Naive thymus-derived CD8-positive, alpha-beta T cell (primary cell): ENCODE measurements at regions not wholly inside any gene's neighbourhood (a gene's known extent, or its start where the extent isn't known, plus 50 kb on each side); places are given as distances from the start of the nearest gene placed in this dataset.
"Not testable (repeated sequence)": the region's sequence is repeated elsewhere in the genome, so short reads cannot be mapped to it uniquely, and the experiment has no call there.

ENCODE experiments used
- ATAC-seq, 2 donors: fragments of 150-1000 bp; cut with Tn5 transposase in 1 of 2; sonication (Bioruptor Pico), chemical (Tn5 transposase) in 1 of 2; 1 replicate in 1 of 2; 2 replicates in 1 of 2; pipeline ENCODE4 v1.10.0; 2021; ENCODE audit warnings: mild to moderate bottlenecking in 2 of 2, moderate library complexity in 2 of 2
- POLR2A ChIA-PET: fragments of 350-600 bp; sonication (Branson Sonifier 250); formaldehyde crosslinking; loops from one replicate; lab custom pipeline; 2021; ENCODE audit warnings: antibody characterized with exemption; lab: Charles Lee
- DNase-seq, 10 donors: peaks; one replicate each; pipeline versions ENCODE4 v3.0.0 to v3.0.0-alpha.2; 2020 to 2022
- H3K27ac Mint-ChIP-seq, 10 donors: one replicate each; pipeline ENCODE4 v1.8.0; 2020 to 2022; ENCODE audit warnings: mild to moderate bottlenecking in 10 of 10, mixed read lengths in 10 of 10, moderate library complexity in 4 of 10, inconsistent platforms in 1 of 10
- H3K27me3 Mint-ChIP-seq, 5 donors: one replicate each; pipeline ENCODE4 v1.8.0; 2021 to 2022; ENCODE audit warnings: mixed read lengths in 5 of 5
- H3K36me3 Mint-ChIP-seq, 3 donors: one replicate each; pipeline ENCODE4 v1.8.0; 2020 to 2022; ENCODE audit warnings: mixed read lengths in 3 of 3, mild to moderate bottlenecking in 2 of 3, inconsistent platforms in 1 of 3
- H3K4me1 Mint-ChIP-seq, 4 donors: one replicate each; pipeline ENCODE4 v1.8.0; 2021 to 2022; ENCODE audit warnings: mixed read lengths in 4 of 4
- H3K4me3 Mint-ChIP-seq, 10 donors: one replicate each; pipeline ENCODE4 v1.8.0; 2020 to 2022; ENCODE audit warnings: mild to moderate bottlenecking in 10 of 10, mixed read lengths in 10 of 10, moderate library complexity in 6 of 10, inconsistent platforms in 1 of 10
- H3K9me3 Mint-ChIP-seq, 9 donors: one replicate each; pipeline ENCODE4 v1.8.0; 2020 to 2022; ENCODE audit warnings: mixed read lengths in 9 of 9, mild to moderate bottlenecking in 3 of 9, inconsistent platforms in 1 of 9, moderate library complexity in 1 of 9

GRCh38 chrX:65854437-65854836, 185.4 kb downstream of the VSIG4 start:
- not testable (repeated sequence) for H3K4me1 Mint-ChIP-seq, DNase-seq, H3K27ac Mint-ChIP-seq, H3K27me3 Mint-ChIP-seq, H3K4me3 Mint-ChIP-seq, ATAC-seq
- POLR2A ChIA-PET: interaction anchor here (0.6 kb wide), 1 partner anchor 24 kb away, joined by 6 read pairs; no protein-coding TSS in a partner anchor
- Mint-ChIP-seq H3K9me3 (peaks cover 0 to 48% (median 27%) of the 10 kb centered on the region in 9 donors), H3K36me3 (peaks cover 0 to 26% (median 11%) of the 10 kb centered on the region in 3 donors)

DNA sequence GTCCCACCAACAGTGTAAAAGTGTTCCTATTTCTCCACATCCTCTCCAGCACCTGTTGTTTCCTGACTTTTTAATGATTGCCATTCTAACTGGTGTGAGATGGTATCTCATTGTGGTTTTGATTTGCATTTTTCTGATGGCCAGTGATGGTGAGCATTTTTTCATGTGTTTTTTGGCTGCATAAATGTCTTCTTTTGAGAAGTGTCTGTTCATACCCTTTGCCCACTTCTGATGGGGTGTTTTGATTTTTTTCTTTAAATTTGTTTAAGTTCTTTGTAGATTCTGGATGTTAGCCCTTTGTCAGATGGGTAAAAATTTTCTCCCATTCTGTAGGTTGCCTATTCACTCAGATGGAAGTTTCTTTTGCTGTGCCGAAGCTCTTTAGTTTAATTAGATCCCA, 183.9 kb downstream of the MSN start:
- ATAC-seq: not testable (repeated sequence)

GRCh38 chrX:65850821-65851220, 183.4 kb downstream of the MSN start:
- H3K27me3 Mint-ChIP-seq, H3K27ac Mint-ChIP-seq, POLR2A ChIA-PET, DNase-seq, H3K4me1 Mint-ChIP-seq, ATAC-seq, H3K4me3 Mint-ChIP-seq: not testable (repeated sequence)
- Mint-ChIP-seq H3K9me3 (peaks cover 0 to 41% (median 27%) of the 10 kb centered on the region in 9 donors), H3K36me3 (peaks cover 0 to 19% (median 11%) of the 10 kb centered on the region in 3 donors)

More for the DNA sequence above, 183.9 kb downstream of the MSN start:
- H3K27me3 Mint-ChIP-seq, H3K4me3 Mint-ChIP-seq, POLR2A ChIA-PET, H3K4me1 Mint-ChIP-seq, DNase-seq, H3K27ac Mint-ChIP-seq: not testable (repeated sequence)
- Mint-ChIP-seq H3K36me3 (peaks cover 0 to 19% (median 11%) of the 10 kb centered on the region in 3 donors), H3K9me3 (peaks cover 0 to 41% (median 27%) of the 10 kb centered on the region in 9 donors)

GRCh38 chrX:65846974-65847373, 179.5 kb downstream of the MSN start:
- Mint-ChIP-seq H3K36me3 (no peaks in the 10 kb centered on the region), H3K4me3 (no peak overlapping the region), H3K9me3 (peaks cover 0 to 9% (median 0%) of the 10 kb centered on the region in 9 donors), H3K27ac (no peak overlapping the region), H3K4me1 (peaks cover 0 to 7% (median 1%) of the 10 kb centered on the region in 4 donors), H3K27me3 (no peaks in the 10 kb centered on the region)
- POLR2A ChIA-PET: no interaction called here
- DNase-seq (no peak), ATAC-seq (no peak)

GRCh38 chrX:65841263-65841662, 173.8 kb downstream of the MSN start:
- H3K4me1 Mint-ChIP-seq: peaks cover 5 to 11% (median 7%) of the 10 kb centered on the region in 4 donors
- no peaks in the 10 kb centered on the region for H3K27me3 Mint-ChIP-seq
- H3K27ac Mint-ChIP-seq: no peak overlapping the region
- no peak overlapping the region for H3K4me3 Mint-ChIP-seq
- ATAC-seq (no peak), DNase-seq (no peak)
- POLR2A ChIA-PET: no interaction called here
- H3K36me3 Mint-ChIP-seq: no peaks in the 10 kb centered on the region
- H3K9me3 Mint-ChIP-seq: peaks cover 0 to 6% (median 0%) of the 10 kb centered on the region in 9 donors

DNA sequence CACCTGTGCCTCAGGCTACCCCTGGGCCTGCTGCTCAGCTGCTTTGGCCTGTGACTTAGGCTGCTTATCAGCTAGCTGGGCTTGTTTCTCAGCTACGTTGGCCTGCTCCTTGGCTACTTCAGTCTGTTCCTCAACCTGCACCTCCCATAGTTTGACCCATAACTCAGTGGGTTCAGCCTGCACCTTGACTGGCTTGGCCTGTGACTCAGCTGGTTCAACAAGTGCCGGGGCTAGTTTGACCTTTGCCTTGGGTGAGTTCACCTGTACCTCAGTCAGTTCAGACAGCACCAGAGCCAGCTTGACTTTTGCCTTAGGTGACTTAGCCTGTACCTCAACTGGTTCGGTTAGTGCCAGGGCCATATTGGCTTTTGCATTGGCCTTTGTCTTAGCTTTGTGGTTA, 171.2 kb downstream of the MSN start:
- Mint-ChIP-seq H3K36me3 (no peaks in the 10 kb centered on the region), H3K27me3 (no peaks in the 10 kb centered on the region), H3K4me1 (peaks cover 5 to 11% (median 7%) of the 10 kb centered on the region in 4 donors), H3K27ac (peak overlapping the region in 1 of 10 donors; percentile 31), H3K4me3 (no peak overlapping the region), H3K9me3 (peaks cover 0 to 9% (median 0%) of the 10 kb centered on the region in 9 donors)
- ATAC-seq: no peak
- POLR2A ChIA-PET: no interaction called here
- DNase-seq: no peak

DNA sequence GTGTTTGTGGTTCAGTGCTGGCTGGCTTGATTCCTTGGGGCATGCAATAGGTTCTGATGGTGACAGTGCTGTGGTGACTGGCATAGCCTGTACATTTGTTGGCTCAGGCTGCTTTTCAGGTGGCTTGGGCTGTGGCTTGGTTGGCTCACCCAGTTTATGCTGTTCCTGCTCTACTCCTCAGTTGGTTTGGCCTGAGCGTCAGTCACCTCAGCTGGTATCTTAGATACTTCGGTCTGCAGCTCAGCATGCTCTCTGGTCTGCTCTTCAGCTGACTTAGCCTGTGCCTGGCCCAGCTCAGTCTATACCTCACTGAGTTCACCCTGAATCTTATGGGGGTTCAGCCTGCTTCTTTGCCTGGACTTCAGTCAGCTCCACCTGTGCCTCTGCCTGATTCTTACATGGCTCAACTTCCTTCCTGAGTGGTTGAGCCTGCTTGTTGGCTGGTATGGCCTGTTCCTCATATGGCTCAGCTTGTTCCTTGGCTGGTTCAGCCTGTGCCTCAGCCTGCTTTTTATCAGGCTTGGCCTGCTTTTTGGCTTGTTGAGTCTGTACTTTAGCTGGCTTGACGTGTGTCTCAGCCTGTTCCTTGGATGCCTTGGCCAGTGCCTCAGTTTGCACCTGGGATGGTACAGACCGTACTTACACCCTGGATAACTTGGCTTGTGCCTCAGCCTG, 170.6 kb downstream of the MSN start:
- DNase-seq: no peak
- Mint-ChIP-seq H3K27ac (peak overlapping the region in 3 of 10 donors; percentile 22 to 31 (median 29)), H3K27me3 (no peaks in the 10 kb centered on the region), H3K4me3 (no peak overlapping the region), H3K36me3 (no peaks in the 10 kb centered on the region), H3K4me1 (peaks cover 5 to 11% (median 7%) of the 10 kb centered on the region in 4 donors), H3K9me3 (peaks cover 0 to 9% (median 0%) of the 10 kb centered on the region in 9 donors)
- no peak for ATAC-seq
- POLR2A ChIA-PET: no interaction called here

GRCh38 chrX:65831268-65831667, 163.8 kb downstream of the MSN start:
- H3K27me3 Mint-ChIP-seq: no peaks in the 10 kb centered on the region
- POLR2A ChIA-PET: no interaction called here
- no peak overlapping the region for H3K4me3 Mint-ChIP-seq
- H3K4me1 Mint-ChIP-seq: no peaks in the 10 kb centered on the region
- H3K36me3 Mint-ChIP-seq: peaks cover 0 to 2% (median 0%) of the 10 kb centered on the region in 3 donors
- peaks cover 0 to 4% (median 0%) of the 10 kb centered on the region in 9 donors for H3K9me3 Mint-ChIP-seq
- no peak for DNase-seq
- ATAC-seq: no peak
- peak overlapping the region in 1 of 10 donors; percentile 52 for H3K27ac Mint-ChIP-seq

DNA sequence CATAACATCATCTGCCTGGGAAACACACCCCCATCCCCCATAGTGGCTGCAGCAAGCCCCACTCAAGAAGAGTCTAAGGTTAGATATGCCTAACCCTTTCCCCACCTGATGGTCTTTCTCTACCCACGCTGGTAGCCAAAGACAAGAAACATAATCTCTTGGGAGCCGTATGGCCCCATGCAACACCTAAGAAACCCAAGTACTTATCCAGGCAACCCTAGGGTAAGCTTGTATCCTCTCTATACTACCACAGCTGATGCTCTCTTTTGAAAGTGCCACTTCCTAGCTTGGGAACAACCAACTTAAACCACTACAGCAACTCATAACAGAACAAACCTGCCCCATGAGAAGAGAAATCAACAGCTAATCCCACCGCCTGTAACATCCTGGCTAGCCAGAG, 161.1 kb downstream of the MSN start:
- Mint-ChIP-seq H3K4me1 (no peaks in the 10 kb centered on the region), H3K27ac (peak overlapping the region in 1 of 10 donors; percentile 36)

GRCh38 chrX:65825226-65825625, 157.8 kb downstream of the MSN start:
- DNase-seq, H3K27me3 Mint-ChIP-seq, POLR2A ChIA-PET, H3K27ac Mint-ChIP-seq, H3K4me3 Mint-ChIP-seq, H3K36me3 Mint-ChIP-seq, ATAC-seq, H3K9me3 Mint-ChIP-seq: not testable (repeated sequence)
- peaks cover 0 to 14% (median 8%) of the 10 kb centered on the region in 4 donors for H3K4me1 Mint-ChIP-seq

More for the DNA sequence above, 161.1 kb downstream of the MSN start:
- Mint-ChIP-seq H3K36me3 (peaks cover 0 to 2% (median 0%) of the 10 kb centered on the region in 3 donors), H3K9me3 (peaks cover 0 to 6% (median 0%) of the 10 kb centered on the region in 9 donors), H3K27me3 (no peaks in the 10 kb centered on the region), H3K4me3 (no peak overlapping the region)
- no peak for DNase-seq
- POLR2A ChIA-PET: no interaction called here
- ATAC-seq: no peak

- peak overlapping the region in 8 of 10 donors; percentile 1 to 86 (median 76) for H3K27ac Mint-ChIP-seq
Measured at GRCh38 chrX:65821721-65822496, 154.5 kb downstream of the MSN start.

DNA sequence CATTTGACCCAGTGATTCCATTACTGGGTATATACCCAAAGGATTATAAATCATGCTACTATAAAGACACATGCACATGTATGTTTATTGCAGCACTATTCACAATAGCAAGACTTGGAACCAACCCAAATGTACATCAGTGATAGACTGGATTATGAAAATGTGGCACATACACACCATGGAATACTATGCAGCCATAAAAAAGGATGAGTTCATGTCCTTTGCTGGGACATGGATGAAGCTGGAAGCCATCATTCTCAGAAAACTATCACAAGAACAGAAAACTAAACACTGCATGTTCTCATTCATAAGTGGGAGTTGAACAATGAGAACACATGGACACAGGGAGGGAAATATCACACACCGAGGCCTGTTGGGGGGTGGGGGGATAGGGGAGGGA, 152.5 kb downstream of the MSN start:
- H3K27ac Mint-ChIP-seq, DNase-seq, POLR2A ChIA-PET, H3K27me3 Mint-ChIP-seq, H3K9me3 Mint-ChIP-seq, H3K36me3 Mint-ChIP-seq, ATAC-seq, H3K4me3 Mint-ChIP-seq: not testable (repeated sequence)
- peaks cover 0 to 15% (median 8%) of the 10 kb centered on the region in 4 donors for H3K4me1 Mint-ChIP-seq

More at GRCh38 chrX:65821721-65822496, 154.5 kb downstream of the MSN start:
- H3K4me3 Mint-ChIP-seq: peak overlapping the region; percentile 71 to 89 (median 78)
- ATAC-seq: peak; percentile 85 to 91
- no peaks in the 10 kb centered on the region for H3K36me3 Mint-ChIP-seq
- peak; percentile 8 to 68 (median 18) for DNase-seq
- POLR2A ChIA-PET: no interaction called here
- peaks cover 0 to 6% (median 0%) of the 10 kb centered on the region in 9 donors for H3K9me3 Mint-ChIP-seq
- no peaks in the 10 kb centered on the region for H3K27me3 Mint-ChIP-seq
- H3K4me1 Mint-ChIP-seq: peaks cover 0 to 15% (median 8%) of the 10 kb centered on the region in 4 donors

- no peak overlapping the region for H3K27ac Mint-ChIP-seq
- H3K9me3 Mint-ChIP-seq: peaks cover 0 to 32% (median 12%) of the 10 kb centered on the region in 9 donors
- ATAC-seq: no peak
- peaks cover 1 to 5% (median 2%) of the 10 kb centered on the region in 4 donors for H3K4me1 Mint-ChIP-seq
- no peak overlapping the region for H3K4me3 Mint-ChIP-seq
- POLR2A ChIA-PET: no interaction called here
- H3K27me3 Mint-ChIP-seq: no peaks in the 10 kb centered on the region
- DNase-seq: no peak
- H3K36me3 Mint-ChIP-seq: peaks cover 0 to 27% (median 0%) of the 10 kb centered on the region in 3 donors
Measured at GRCh38 chrX:65813245-65813644, 145.8 kb downstream of the MSN start.
